ENCODE measurements at regions not wholly inside any gene's neighbourhood (a gene's known extent, or its start where the extent isn't known, plus 50 kb on each side); places are given as distances from the start of the nearest gene placed in this dataset.

DNA sequence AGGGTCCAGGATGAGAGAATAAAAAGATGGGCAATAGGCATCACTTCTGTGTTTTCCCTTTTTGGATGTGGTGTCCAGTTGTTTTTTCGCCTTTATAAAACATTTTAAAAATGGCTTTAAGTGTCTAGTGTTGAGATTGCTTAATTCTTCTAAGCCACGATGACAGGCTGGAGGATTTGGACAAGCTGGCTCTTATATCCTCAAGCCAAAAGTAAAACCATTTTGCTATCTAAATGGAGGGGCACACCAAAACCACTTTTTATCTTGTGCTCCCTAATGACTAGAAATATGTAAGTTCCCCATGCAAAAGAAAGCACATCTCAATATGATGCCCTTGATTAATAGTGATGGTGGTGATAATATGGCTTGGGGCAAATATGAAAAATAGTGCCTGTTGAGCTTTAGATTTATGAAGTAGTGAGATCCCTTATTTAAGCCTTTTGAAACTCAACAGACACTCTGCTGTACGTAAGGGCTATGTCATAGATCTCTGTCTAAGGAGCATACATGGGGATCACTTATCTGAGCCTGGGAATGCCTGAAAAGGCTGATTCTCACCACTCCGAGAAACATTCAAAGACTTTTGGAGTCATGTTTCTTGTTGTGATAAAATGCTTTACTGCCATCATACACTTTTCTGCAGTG, 185.5 kb downstream of the KCNS3 start:
- Histone ChIP-seq H3K4me3 (no peak overlapping the region), H3K4me1 (peaks cover 4% of the 10 kb centered on the region), H3K27ac (no peak overlapping the region), H3K27me3 (no peaks in the 10 kb centered on the region), H3K9me3 (no peaks in the 10 kb centered on the region), H3K36me3 (replicated peaks in 1 of 2; ENCODE audit: insufficient read depth in 1 of 2, low read depth in 2 of 2) (no peaks in the 10 kb centered on the region)
- no peak for DNase-seq
- intact Hi-C loops (cut with DNase I): no loop called here
- WGBS, 2 donors: 57 to 76% methylated on average over 4 of the region's 4 CpGs
- ATAC-seq: no peak
- TF ChIP-seq POLR2A (IDR thresholded peaks at IDR 0.05): no peak
- TF ChIP-seq, protein P1, sequence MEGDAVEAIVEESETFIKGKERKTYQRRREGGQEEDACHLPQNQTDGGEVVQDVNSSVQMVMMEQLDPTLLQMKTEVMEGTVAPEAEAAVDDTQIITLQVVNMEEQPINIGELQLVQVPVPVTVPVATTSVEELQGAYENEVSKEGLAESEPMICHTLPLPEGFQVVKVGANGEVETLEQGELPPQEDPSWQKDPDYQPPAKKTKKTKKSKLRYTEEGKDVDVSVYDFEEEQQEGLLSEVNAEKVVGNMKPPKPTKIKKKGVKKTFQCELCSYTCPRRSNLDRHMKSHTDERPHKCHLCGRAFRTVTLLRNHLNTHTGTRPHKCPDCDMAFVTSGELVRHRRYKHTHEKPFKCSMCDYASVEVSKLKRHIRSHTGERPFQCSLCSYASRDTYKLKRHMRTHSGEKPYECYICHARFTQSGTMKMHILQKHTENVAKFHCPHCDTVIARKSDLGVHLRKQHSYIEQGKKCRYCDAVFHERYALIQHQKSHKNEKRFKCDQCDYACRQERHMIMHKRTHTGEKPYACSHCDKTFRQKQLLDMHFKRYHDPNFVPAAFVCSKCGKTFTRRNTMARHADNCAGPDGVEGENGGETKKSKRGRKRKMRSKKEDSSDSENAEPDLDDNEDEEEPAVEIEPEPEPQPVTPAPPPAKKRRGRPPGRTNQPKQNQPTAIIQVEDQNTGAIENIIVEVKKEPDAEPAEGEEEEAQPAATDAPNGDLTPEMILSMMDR (IDR thresholded peaks at IDR 0.05): no peak

DNA sequence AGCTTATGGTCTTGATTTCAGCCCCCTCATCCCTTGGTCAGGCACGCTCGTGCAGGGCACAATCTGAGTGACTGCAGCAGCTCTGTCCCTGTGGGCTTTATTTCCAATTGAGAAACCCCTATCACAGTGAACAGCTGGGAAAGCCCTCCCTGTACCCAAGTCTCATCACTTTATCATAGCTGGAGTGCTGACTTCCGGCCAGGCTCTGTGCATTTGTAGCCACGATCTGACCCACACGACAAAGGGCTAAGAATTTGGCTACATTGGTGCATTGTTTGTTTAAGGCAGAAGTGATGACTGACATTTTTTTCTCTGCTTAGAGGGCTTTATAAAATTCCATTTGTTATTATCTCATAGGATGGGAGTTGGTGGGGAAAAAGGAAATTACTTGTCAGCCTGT, 184.4 kb downstream of the KCNS3 start:
- ATAC-seq (no peak), DNase-seq (no peak)
- H3K4me3 ChIP-seq: no peak overlapping the region
- peaks cover 4% of the 10 kb centered on the region for H3K4me1 ChIP-seq
- no peaks in the 10 kb centered on the region for H3K36me3 ChIP-seq (replicated peaks in 1 of 2; ENCODE audit: insufficient read depth in 1 of 2, low read depth in 2 of 2)
- intact Hi-C loops (cut with DNase I): no loop called here
- H3K9me3 ChIP-seq: no peaks in the 10 kb centered on the region
- 44 to 49% methylated on average over 5 of the region's 5 CpGs for WGBS, 2 donors
- no peaks in the 10 kb centered on the region for H3K27me3 ChIP-seq
- TF ChIP-seq, protein P1 (IDR thresholded peaks at IDR 0.05): no peak
- no peak for TF ChIP-seq POLR2A (IDR thresholded peaks at IDR 0.05)
- H3K27ac ChIP-seq: no peak overlapping the region

DNA sequence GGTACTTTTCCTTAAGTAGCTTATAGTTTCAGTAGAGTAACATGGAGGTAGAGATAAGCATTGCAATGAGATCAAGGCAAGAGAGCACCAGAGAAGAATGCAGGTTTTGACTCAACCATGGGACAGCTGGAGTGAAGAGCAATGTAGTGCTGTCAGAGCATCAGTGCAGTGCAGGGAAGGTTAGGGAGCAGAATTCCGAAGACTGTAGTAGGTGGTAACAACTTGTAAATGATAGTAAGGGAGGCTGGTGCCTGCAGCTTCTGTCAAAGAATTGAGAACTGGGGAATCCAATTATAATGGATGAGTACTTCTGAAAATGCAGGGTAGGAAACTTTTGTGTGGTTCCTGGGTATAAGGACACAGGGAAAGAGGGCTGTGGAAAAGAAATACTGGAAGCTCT, 183.2 kb downstream of the KCNS3 start:
- no peak overlapping the region for H3K4me3 ChIP-seq
- H3K9me3 ChIP-seq: no peaks in the 10 kb centered on the region
- no peak overlapping the region for H3K27ac ChIP-seq
- H3K4me1 ChIP-seq: peaks cover 4% of the 10 kb centered on the region
- DNase-seq: no peak
- WGBS, 2 donors: 53 to 55% methylated on average over 1 of the region's 1 CpG
- TF ChIP-seq POLR2A (IDR thresholded peaks at IDR 0.05): no peak
- TF ChIP-seq, protein P1 (IDR thresholded peaks at IDR 0.05): no peak
- ATAC-seq: no peak
- H3K27me3 ChIP-seq: no peaks in the 10 kb centered on the region
- no peaks in the 10 kb centered on the region for H3K36me3 ChIP-seq (replicated peaks in 1 of 2; ENCODE audit: insufficient read depth in 1 of 2, low read depth in 2 of 2)
- intact Hi-C loops (cut with DNase I): no loop called here

DNA sequence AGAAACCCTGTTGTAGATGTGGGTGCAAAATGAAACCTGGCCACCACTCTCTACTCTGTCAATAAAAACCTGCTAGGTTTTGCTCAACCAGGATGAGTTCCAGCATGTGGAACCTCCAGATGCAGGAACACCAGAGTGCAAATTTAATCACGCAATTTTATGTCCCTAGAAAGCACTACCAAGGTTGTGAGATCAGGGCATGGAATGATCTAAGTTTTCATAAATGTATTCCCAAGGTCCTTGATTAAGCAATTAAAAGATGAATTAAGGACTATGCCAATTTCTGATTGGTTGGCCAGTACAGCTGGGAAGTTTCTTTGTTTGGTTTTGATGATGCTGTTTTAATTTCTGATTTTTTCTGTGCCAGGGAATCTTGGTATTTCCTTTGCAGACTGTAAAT, 179.2 kb downstream of the KCNS3 start:
- Histone ChIP-seq H3K27ac (no peak overlapping the region), H3K4me1 (no peaks in the 10 kb centered on the region), H3K9me3 (no peaks in the 10 kb centered on the region), H3K4me3 (no peak overlapping the region), H3K27me3 (no peaks in the 10 kb centered on the region), H3K36me3 (replicated peaks in 1 of 2; ENCODE audit: insufficient read depth in 1 of 2, low read depth in 2 of 2) (no peaks in the 10 kb centered on the region)
- no peak for TF ChIP-seq POLR2A (IDR thresholded peaks at IDR 0.05)
- TF ChIP-seq, protein P1 (IDR thresholded peaks at IDR 0.05): no peak
- DNase-seq (no peak), ATAC-seq (no peak)
- 77 to 94% methylated on average over 1 of the region's 1 CpG for WGBS, 2 donors
- intact Hi-C loops (cut with DNase I): no loop called here

DNA sequence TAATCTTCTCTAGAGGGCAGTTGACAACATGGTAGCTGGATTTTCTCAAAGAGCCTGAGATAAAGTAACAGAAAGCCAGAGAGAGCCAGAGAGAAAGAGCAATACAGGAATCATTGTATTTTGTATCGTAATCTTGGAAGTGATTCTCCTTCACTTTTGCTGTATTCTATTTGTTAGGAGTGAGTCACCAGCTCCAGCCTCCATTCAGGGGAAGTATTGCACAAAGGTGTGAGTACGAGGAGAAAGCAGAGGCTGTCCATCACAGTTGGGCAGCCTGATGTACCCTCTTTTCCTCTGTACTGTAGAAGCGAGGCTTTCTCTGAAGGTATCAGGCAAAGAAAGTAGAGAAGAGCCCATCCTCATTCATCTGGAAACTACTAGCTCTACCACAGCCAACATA, 176.8 kb downstream of the KCNS3 start:
- Histone ChIP-seq H3K4me1 (no peaks in the 10 kb centered on the region), H3K9me3 (no peaks in the 10 kb centered on the region), H3K27ac (no peak overlapping the region), H3K27me3 (no peaks in the 10 kb centered on the region), H3K4me3 (no peak overlapping the region), H3K36me3 (replicated peaks in 1 of 2; ENCODE audit: insufficient read depth in 1 of 2, low read depth in 2 of 2) (no peaks in the 10 kb centered on the region)
- TF ChIP-seq, protein P1 (IDR thresholded peaks at IDR 0.05): no peak
- no peak for TF ChIP-seq POLR2A (IDR thresholded peaks at IDR 0.05)
- DNase-seq (no peak), ATAC-seq (no peak)
- intact Hi-C loops (cut with DNase I): no loop called here
- WGBS, 2 donors: 70 to 71% methylated on average over 3 of the region's 3 CpGs
